HG03469 (cell line): ENCODE measurements at regions not wholly inside any gene's neighbourhood (a gene's known extent, or its start where the extent isn't known, plus 50 kb on each side); places are given as distances from the start of the nearest gene placed in this dataset.

Experiments used
- ATAC-seq: cut with Tn5 transposase; IDR thresholded peaks from one replicate; pipeline ENCODE4 v1.9.1; 2021; ENCODE audit warnings: mild to moderate bottlenecking, moderate library complexity, moderate number of reproducible peaks; ENCODE audit not compliant: unreplicated experiment

DNA sequence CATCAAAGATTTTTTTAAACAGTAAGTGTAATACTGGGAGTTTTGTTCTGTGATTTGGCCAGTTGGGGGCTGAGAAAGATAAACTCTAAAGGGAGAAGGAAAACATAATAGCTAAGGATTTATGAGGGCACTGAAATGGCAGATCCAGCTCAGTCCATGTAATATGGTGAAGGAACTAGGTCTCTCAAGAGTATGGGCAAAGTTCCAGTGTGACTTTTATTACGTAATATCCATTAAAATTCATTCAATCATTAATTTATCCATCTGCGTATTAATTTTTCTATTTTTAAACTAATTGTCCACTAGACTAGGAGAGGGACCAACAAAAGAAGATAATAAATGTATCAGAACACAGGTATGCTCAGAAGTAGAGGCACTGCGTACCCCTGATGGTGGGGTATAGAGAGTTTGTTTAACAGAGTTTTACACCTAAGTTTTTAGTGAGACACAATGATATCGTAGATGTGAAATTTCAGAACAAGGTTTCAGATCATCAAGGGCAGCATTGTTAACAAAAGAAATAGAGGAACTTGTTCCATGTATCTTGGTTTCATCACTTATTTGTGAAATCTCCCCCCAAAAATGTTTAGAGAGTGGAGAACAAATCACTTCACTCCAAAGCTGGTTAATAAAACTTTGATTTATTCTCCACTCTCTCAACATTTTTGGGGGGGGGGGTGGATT, 351.1 kb downstream of the GRXCR1 start:
- no peak for ATAC-seq

DNA sequence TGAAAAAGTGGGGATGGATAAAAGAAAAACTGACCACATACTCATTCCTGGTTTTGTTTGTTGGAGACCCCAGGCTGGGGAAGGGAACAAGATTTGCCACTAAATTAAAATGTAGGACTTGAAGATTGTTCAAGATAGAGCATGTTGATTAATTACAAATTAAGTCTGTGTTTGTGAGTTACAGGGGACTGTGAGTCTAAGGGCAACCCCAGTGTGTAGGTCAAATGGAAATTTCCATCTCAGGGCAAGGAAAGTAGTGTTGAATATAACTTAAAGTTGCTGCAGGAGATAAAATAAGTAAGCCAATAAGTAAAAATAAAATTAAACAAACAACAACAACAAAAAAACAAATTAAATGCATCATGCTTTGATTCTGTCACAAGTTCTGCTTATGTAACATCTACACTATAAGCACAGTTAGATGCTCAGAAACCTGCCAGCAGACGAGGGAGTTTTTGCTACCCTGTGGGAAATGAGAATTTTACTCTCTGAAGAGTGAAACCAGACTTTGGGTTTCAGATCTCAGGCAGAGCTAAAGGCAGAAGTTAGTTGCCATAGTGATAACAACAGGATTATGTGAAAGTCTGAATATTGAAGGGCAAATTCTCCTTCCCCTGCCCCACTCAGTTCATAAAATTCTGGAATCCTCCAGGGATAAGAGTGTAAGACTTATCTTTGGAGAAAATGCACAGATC, 352.3 kb downstream of the GRXCR1 start:
- ATAC-seq = peak; percentile 97

DNA sequence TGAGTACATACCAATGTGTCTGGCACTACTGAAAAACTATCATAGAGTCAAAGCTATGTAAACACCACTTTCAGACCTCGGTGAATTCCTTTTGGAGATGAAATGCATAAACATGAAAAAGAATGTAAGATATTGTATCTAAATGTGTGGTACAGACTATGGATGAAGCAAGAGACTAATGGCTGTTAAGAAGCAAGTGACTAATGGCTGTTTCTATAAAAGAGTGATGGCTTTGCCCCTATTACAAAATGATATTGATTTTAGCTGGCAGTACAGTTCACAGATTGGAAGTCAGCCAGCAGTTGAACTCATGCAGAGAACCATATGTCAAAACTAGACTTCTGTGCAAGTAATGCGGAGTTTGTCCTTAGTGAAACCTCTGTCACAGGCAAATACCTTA, 359.3 kb downstream of the GRXCR1 start:
- ATAC-seq = no peak

DNA sequence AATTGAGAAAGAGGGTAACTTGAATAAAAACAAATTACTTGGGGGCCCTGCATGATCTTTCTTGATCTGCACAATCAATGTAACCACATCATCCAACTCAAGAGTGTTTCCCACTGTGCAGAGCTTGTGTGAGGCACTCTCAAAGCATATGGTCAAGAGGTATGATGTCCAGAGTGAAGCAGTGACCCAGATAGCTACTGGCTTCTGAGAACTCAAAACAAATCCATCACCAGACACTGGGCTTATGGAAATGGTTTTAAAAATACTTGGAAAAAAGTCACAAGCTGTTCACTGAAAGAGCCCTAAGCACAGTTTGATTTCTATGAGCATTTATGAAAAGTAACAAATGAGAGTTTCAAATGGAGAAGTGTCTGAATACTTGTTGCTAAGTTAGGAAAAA, 361.0 kb downstream of the GRXCR1 start:
- ATAC-seq = no peak

DNA sequence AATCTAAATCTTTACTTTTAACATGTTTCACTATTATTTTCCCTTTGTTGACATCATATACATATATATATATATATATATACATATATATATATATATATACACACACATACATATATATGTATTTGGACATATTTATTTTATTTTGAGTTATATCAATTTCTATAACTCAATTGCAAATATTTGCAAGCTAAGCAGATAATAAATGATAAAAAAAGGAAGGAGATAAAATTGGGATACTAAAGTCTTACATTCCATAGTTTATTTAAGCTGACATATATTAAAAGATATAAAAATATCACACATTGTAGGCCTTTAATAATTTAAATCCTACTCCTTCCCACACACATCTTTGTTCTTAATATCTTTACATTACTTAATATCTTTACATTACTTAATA, 372.2 kb downstream of the GRXCR1 start:
- ATAC-seq = no peak

DNA sequence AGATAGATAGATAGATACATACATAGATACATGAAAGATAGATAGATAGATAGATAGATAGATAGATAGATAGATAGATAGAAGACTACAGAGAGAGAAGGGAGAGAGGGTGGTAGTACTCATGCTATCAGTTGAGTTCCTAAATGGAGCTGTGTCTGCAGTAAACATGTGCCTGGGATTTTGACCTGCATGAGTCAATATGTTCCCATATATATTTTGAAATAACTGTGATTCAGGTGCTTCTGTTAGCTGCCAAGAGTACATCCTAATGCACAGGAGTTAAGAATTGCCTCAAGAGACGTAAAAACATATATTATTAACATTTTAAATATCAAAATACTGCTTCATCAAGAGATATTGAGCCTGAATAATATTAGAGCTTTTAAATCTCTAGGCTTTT, 379.4 kb downstream of the GRXCR1 start:
- no peak for ATAC-seq

DNA sequence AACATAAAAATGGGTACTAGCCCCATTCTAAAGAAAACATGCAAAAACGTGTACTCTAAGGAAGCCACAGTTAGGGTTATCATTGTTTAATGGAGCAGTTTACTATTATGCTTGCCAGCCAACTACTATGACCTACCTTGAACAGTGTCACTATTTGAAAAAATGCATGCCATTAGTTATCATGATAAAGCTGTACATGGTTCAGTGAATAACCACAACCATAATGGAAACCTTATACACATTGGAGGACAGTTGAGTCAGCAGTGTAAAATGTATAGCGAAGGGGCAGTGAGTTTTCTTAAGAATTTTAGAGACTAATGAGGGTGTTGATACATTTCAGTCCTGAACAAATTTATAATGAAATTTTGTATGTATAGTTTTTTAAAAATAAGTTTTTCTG, 381.9 kb downstream of the GRXCR1 start:
- ATAC-seq = no peak

DNA sequence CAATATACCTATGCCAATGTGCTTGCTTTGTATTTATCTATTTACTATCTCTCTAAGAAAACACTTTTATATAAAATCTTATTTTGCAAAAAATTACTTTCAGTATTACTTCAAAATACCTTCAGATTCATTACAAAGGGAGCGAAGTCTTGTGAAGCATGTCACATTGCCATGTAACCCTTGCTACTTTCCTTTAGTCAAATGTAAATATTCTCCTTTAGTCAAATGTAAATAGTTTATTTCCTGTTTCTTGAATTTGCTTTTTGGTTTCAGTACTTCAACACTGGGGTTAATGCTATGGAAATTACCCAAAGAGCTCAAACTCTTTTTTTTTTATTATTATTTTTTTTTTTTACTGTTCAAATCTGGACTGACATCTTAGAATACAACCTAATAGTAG, 383.3 kb downstream of the GRXCR1 start:
- ATAC-seq = no peak

DNA sequence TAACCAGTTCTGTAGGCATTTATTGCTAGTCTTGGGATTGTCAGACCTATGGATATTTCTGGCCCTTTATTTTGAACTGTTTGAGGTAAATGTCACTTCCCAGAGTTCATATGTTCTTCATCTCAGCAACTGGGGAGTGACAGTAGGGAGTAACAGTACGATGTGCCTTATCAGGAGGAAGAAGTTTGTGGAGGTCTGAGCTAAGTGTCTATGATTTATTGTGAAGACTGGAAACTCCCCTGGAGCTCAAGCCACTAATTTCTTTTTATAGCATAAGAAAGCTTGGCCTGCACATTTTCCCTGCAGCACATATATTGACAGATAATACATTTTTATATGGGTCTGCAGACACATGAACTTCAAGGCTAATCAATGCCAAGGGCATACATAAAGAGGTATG, 383.8 kb downstream of the GRXCR1 start:
- ATAC-seq = no peak

DNA sequence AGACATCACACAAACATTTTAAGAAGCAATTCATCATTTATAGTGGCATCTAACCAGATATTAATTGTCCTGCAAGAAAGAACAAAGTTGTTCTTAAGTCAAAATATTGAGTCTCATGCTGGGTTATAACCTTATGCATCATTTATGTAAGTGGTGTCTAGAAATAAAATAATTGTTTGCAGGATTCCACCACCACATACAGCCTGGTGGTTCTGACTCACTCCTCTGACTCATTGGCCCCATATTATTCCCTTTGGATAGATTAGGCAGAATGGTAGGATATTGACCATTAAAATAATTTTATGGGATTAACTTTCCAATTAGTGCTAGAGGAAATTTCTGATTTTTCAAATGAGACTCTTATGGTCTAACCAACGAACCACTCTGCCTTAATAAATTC, 384.5 kb downstream of the GRXCR1 start:
- no peak for ATAC-seq

DNA sequence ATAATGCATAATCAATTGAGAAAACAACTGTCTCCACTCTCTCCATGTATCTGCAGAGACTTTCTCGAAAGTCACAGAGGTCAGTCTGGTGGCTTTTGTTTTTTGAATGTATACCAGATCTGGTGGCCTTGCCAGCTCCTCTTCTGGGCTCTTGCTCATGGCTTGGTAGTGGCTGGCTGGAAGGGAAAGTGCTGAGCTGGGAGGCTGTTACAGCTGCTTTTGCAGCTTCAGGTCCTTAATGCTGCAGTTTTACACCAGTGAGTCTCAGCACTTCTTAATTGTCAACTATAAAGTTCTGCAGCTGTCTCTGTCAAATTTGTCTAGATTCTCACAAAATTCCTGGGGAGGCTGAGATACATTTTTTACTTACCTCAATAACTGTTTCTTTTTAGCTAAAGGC, 390.0 kb downstream of the GRXCR1 start:
- no peak for ATAC-seq

DNA sequence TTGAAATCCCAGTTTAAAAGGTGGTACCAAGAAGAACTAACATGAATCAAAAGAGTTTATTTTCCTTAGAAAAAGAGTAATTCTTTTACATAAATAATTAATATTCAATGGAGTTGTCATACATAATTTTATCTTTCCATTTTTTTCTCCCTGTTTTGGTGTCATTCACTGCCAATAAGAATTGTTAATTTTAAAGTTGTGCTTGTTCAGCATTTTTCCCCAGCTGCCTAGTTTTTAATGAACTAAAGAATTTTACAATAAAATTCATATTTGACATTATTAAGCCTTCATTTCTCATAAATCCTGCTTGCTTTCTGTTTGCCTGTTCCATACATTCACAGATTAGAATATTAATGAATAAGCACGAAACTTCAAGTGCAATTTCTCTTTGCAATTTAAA, 393.6 kb downstream of the GRXCR1 start:
- no peak for ATAC-seq

DNA sequence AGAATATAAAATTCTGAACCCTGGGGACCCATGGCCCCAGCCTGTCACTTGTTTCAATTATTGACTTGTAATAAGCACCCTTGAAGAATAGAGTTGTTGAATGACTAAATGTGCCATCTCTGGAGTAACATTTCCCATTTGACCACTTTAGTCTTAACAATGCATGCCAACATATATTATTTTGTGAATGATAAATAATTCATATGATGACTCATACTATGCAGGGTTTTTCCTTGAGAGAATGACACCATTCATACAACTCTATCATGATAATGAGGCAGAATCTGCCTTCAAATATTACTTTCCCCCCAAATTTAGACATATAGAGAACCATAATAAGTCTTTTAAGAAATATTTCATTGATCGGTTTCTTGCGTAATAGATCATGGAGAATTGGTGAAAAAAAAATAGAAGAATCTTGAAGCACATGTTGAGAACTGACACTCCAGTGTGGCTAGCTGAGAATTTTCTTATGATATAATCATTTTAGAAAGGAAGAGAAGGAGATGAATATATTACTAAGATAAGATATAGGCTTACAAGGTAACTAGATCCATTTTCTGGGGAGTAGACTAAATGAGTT, 404.5 kb downstream of the GRXCR1 start:
- no peak for ATAC-seq

DNA sequence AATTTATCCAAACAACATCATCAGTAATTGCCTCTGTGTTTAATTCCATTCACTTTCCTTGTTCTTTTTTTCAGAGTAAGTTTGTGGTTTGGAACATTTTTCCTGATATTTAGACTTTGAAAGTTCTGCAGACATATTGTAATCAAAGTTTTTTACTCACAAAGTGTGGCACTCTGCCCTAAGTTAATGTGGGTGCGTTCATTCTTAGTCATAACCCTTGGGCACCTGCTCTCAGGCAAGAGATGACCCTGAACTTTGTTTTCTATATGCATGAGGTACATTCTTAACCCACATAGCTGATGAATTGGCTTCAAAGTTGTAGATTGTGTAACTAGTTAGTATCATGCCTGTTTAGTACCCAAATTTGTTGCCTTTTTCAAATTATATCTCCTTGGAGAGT, 424.3 kb downstream of the GRXCR1 start:
- ATAC-seq = no peak

DNA sequence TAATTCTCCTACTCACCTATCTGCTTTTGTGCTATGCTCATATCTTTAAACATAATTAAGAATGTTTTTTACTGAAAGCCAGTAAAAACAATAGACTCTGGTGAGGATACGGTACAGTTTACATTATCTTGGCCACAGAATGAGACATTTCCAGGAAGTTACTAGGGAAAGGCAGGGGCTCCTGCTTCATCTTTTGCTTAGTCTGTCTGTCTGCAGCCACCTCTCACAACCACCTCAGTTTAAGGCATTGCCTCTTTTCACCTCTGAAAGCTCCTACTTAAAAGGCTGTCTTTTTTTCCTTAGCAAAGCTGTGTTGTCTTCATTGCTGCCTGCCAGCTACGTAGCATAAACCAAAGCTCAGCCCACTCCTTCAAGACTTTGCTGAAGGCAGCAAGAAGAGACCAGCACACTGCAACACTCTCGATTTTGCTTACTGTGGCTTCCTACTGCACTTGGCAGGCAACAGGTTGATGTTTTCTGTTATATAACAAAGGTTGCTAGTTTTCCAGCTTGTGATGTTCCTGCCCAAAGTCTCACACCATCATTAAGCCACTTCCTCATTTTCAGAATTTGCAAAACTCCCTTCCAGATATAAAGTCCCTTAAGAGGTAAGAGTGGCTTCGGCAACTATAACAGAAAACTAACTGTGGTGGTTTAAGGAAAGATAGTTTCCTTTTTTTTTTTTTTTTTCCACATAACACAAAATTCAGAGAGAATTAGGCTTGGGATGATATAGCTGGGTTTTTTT, 432.9 kb downstream of the GRXCR1 start:
- ATAC-seq = no peak

DNA sequence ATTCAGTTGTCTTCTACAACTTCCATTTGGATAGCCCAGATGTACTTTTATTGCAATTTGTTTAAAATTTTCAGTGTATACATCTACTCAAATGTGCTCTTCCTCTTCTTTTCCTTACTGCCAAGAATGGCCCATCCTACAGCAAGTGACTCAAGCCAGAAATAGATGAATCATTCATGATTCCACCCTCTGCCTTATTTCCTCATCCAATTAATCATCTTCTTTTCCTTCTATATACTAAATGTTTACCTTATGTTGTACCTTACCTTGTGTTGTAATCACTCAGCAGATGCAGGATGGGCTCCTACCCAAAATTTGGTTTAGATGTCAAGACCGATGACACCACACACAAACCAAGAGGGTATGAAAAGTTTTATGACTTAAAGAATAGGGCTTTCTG, 437.8 kb downstream of the GRXCR1 start:
- ATAC-seq = no peak

DNA sequence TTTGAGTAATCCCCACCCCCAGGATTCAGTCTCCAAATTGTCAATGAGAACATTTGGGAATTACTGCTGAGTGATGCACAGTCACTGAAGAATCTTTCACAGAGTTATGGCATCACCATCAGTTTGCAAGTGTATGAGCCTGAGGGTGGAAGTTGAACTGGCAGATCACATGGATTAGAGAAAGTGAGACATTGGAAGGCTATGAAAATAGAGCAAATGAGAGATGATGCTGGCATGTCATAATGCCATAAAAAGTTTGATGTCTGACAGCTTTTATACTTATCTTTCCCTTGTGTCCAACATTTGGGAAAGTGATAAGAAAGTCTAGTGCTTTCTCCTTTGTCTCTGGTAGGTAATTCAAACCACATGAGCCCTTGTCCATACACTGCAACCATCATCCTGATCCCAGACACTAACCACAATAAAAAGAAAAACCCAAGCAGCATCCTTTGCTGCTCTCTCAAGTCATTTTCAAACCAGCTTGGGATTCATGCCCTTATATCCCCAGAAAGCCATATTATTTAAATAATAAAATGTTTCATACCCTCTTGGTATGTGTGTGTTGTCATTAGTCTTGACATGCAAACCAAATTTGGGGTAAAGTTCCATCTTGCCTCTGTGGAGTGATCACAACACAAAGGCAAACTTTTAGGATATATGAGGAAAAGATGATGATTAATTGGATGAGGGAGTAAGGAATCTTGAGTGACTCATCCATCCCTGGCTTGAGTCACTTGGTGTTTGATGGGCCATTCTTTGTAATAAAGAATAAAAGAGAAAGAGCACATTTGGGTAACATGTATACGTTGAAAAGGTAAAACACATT, 438.9 kb downstream of the GRXCR1 start:
- no peak for ATAC-seq

DNA sequence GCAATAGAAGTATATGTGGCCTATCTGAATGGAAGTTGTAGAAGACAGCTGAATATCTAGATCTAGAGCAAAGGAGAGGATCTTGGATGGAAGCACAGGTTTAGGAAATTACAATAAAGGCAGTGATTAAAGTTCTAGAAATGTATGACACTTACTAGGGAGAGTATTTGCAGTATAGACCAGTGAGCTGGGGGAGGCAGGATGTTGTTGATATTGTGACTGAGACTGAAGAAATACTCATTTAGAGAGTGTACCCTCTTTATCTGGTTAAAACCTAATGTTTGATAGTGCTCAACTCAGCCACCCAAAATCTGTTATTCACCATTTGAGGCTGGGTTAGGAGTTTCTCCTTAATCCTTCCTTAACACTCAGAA, 439.5 kb downstream of the GRXCR1 start:
- no peak for ATAC-seq

DNA sequence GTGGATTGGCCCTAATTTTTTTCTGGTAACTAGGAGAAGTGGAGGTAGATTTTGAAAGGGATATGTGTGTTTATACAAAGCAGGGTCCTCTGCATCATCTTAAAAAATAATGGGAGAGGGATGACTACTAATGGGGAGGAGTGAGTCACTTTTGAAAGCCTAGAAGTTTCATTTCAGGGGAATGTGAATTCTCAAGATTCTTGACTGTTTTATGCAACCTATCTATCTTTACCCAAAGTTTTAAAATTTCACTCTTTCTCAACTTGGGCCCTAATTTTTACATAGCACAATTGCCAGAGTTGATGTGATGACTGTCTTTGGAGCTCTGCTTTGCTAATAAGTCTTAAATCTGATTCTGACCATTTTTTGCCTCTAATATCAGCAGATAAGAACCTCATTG, 445.2 kb downstream of the GRXCR1 start:
- no peak for ATAC-seq

DNA sequence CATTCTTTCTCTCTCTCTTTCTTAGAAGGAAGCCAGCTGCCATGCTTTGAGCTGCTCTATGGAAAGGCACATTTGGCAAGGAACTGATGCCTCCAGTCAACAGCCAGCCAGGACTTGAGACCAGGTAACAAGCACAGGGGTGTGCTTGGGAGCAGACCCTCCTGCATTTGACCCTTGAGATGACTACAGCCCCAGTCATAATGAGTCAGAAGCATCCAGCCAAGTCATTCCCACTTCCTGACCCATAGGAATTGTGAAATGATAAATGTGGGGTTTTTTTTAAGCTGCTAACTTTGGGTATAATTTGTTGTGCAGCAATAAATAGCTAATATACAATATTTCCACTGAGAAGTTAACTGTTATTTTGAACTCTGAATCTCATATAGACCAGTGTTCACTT, 446.9 kb downstream of the GRXCR1 start:
- ATAC-seq = no peak

DNA sequence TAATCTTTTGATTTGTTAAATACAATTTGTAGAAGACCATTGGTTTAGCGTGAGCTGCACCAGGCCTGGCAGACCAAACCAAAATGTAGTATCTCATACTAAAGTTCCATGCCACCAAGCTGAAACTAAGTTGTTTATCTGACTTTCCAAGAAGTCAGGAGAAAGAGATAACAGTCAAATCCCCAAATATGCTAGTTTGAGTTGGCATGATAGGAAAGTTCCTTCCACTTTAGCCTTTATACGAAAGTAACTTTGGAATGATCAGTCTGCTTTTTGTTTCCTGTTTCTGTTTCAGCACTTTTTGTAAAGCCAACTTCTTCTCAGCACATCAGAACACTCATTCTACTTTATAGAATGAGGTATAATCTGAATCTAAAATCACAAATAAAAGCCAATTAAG, 449.2 kb downstream of the GRXCR1 start:
- no peak for ATAC-seq
